ENCODE measurements at regions not wholly inside any gene's neighbourhood (a gene's known extent, or its start where the extent isn't known, plus 50 kb on each side); places are given as distances from the start of the nearest gene placed in this dataset.

DNA sequence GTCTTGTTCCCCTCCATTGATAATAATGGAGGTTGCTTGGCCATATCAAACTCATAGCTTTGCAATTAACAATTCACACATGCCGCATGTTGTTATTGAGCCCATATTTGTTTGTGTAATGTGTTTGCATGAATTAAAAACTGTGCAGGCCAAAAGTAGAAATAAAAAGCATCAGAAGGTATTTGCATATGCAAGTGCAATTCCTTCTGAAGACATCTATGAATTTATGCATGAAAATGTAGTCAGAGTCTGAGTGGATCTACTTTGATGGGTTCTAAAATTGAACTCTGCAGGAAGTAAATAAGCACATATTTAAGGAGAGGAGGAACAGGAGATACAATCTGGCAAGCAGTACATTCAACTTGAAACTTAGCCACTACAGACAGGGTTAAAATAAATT lies 1004.6 kb upstream of the WWC1 start:
- Histone ChIP-seq H3K9me3 (ENCODE audit: control insufficient read depth in 4 of 4, low read length in 3 of 4) (no peaks in the 10 kb centered on the region), H3K27ac (ENCODE audit: low read depth in 1 of 2, low read length in 2 of 2) (no peak overlapping the region), H3K4me1 (ENCODE audit: control insufficient read depth in 4 of 4, insufficient read depth in 4 of 4, low read length in 3 of 4) (no peaks in the 10 kb centered on the region), H3K9ac (ENCODE audit: low read depth in 1 of 2, low read length in 2 of 2) (no peak overlapping the region), H3K4me3 (ENCODE audit: low read depth in 1 of 3, low read length in 3 of 3) (no peak overlapping the region), H3K27me3 (ENCODE audit: control insufficient read depth in 4 of 4, insufficient read depth in 4 of 4, low read length in 3 of 4) (peaks cover 0 to 3% (median 0%) of the 10 kb centered on the region in 4 donors), H3K36me3 (ENCODE audit: control insufficient read depth in 4 of 4, insufficient read depth in 3 of 4, low read depth in 1 of 4, low read length in 3 of 4) (no peaks in the 10 kb centered on the region)
- no peak for TF ChIP-seq CTCF (IDR thresholded peaks at IDR 0.05; ENCODE audit: low read depth, low read length, missing input control)
- no peak for TF ChIP-seq HNF4G (IDR thresholded peaks at IDR 0.05)
- TF ChIP-seq GABPA (IDR thresholded peaks at IDR 0.05 in 1 of 2, conservative IDR thresholded peaks at IDR 0.05 in 1 of 2), result no peak
- TF ChIP-seq ZBTB33 (IDR thresholded peaks at IDR 0.05), result no peak
- TF ChIP-seq FOXA2 (IDR thresholded peaks at IDR 0.05), result no peak
- TF ChIP-seq EGR1 (IDR thresholded peaks at IDR 0.05; ENCODE audit: low read depth in 2 of 2), result no peak
- TF ChIP-seq TAF1 (conservative IDR thresholded peaks at IDR 0.05), result no peak
- TF ChIP-seq SP1 (IDR thresholded peaks at IDR 0.05), result no peak
- no peak for TF ChIP-seq YY1 (IDR thresholded peaks at IDR 0.05)
- TF ChIP-seq RAD21 (IDR thresholded peaks at IDR 0.05), result no peak
- TF ChIP-seq ATF3 (IDR thresholded peaks at IDR 0.05), result no peak
- no peak for TF ChIP-seq FOXA1 (IDR thresholded peaks at IDR 0.05)
- TF ChIP-seq, protein P1, sequence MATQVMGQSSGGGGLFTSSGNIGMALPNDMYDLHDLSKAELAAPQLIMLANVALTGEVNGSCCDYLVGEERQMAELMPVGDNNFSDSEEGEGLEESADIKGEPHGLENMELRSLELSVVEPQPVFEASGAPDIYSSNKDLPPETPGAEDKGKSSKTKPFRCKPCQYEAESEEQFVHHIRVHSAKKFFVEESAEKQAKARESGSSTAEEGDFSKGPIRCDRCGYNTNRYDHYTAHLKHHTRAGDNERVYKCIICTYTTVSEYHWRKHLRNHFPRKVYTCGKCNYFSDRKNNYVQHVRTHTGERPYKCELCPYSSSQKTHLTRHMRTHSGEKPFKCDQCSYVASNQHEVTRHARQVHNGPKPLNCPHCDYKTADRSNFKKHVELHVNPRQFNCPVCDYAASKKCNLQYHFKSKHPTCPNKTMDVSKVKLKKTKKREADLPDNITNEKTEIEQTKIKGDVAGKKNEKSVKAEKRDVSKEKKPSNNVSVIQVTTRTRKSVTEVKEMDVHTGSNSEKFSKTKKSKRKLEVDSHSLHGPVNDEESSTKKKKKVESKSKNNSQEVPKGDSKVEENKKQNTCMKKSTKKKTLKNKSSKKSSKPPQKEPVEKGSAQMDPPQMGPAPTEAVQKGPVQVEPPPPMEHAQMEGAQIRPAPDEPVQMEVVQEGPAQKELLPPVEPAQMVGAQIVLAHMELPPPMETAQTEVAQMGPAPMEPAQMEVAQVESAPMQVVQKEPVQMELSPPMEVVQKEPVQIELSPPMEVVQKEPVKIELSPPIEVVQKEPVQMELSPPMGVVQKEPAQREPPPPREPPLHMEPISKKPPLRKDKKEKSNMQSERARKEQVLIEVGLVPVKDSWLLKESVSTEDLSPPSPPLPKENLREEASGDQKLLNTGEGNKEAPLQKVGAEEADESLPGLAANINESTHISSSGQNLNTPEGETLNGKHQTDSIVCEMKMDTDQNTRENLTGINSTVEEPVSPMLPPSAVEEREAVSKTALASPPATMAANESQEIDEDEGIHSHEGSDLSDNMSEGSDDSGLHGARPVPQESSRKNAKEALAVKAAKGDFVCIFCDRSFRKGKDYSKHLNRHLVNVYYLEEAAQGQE (IDR thresholded peaks at IDR 0.05), result no peak
- 96% methylated on average over 1 of the region's 1 CpG for WGBS
- DNase-seq (ENCODE audit: low spot score), result no peak

GRCh38 chr5:167290478-167290877 lies 1001.0 kb upstream of the WWC1 start:
- Histone ChIP-seq H3K4me1 (ENCODE audit: control insufficient read depth in 4 of 4, insufficient read depth in 4 of 4, low read length in 3 of 4) (no peaks in the 10 kb centered on the region), H3K4me3 (ENCODE audit: low read depth in 1 of 3, low read length in 3 of 3) (no peak overlapping the region)
- WGBS, result 90% methylated on average over 1 of the region's 1 CpG

More at GRCh38 chr5:167290478-167290877, 1001.0 kb upstream of the WWC1 start:
- Histone ChIP-seq H3K27ac (ENCODE audit: low read depth in 1 of 2, low read length in 2 of 2) (no peak overlapping the region), H3K9me3 (ENCODE audit: control insufficient read depth in 4 of 4, low read length in 3 of 4) (no peaks in the 10 kb centered on the region), H3K36me3 (ENCODE audit: control insufficient read depth in 4 of 4, insufficient read depth in 3 of 4, low read depth in 1 of 4, low read length in 3 of 4) (no peaks in the 10 kb centered on the region), H3K27me3 (ENCODE audit: control insufficient read depth in 4 of 4, insufficient read depth in 4 of 4, low read length in 3 of 4) (peaks cover 0 to 3% (median 0%) of the 10 kb centered on the region in 4 donors), H3K9ac (ENCODE audit: low read depth in 1 of 2, low read length in 2 of 2) (no peak overlapping the region)
- TF ChIP-seq FOXA2 (IDR thresholded peaks at IDR 0.05), result no peak
- TF ChIP-seq FOXA1 (IDR thresholded peaks at IDR 0.05), result no peak
- no peak for TF ChIP-seq TAF1 (conservative IDR thresholded peaks at IDR 0.05)
- TF ChIP-seq, protein P2, sequence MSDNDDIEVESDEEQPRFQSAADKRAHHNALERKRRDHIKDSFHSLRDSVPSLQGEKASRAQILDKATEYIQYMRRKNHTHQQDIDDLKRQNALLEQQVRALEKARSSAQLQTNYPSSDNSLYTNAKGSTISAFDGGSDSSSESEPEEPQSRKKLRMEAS (IDR thresholded peaks at IDR 0.05), result no peak
- TF ChIP-seq YY1 (IDR thresholded peaks at IDR 0.05), result no peak
- TF ChIP-seq ZBTB33 (IDR thresholded peaks at IDR 0.05), result no peak
- no peak for TF ChIP-seq SP1 (IDR thresholded peaks at IDR 0.05)
- no peak for DNase-seq (ENCODE audit: low spot score)

Data from liver (tissue), 8 donors.